Endothelial cell of umbilical vein (primary cell): ENCODE measurements at regions not wholly inside any gene's neighbourhood (a gene's known extent, or its start where the extent isn't known, plus 50 kb on each side); places are given as distances from the start of the nearest gene placed in this dataset.

ENCODE experiments used
- CTCF ChIP-seq, 2 donors: IDR thresholded peaks; 1 replicate in 1 of 2; 2 replicates in 1 of 2; pipeline ENCODE4 v1.5.1; 2011; ENCODE audit warnings: low read length in 2 of 2, mild to moderate bottlenecking in 2 of 2, moderate library complexity in 2 of 2, control low read depth in 1 of 2, inconsistent platforms in 1 of 2, low read depth in 1 of 2; ENCODE audit not compliant: insufficient read depth in 1 of 2; ENCODE audit errors: extremely low read depth in 1 of 2
- POLR2A ChIP-seq: IDR thresholded peaks from 2 replicates; pipeline ENCODE4 v1.6.1; 2012; ENCODE audit warnings: low read depth, mild to moderate bottlenecking, control low read depth, low read length
- POLR2AphosphoS5 ChIP-seq: IDR thresholded peaks from 2 replicates; pipeline ENCODE4 v1.6.1; 2012; ENCODE audit warnings: low read depth, mild to moderate bottlenecking, control low read depth, low read length, moderate library complexity; ENCODE audit not compliant: insufficient read depth

- TF ChIP-seq CTCF (IDR thresholded peaks at IDR 0.05; ENCODE audit: extremely low read depth in 1 of 2, insufficient read depth in 1 of 2, low read depth in 1 of 2, low read length in 2 of 2) = no peak
- no peak for TF ChIP-seq POLR2AphosphoS5
- no peak for TF ChIP-seq POLR2A
Measured at GRCh38 chr12:113591480-113591974, 119.9 kb upstream of the LHX5 start.
